HL-60 (cell line): ENCODE measurements at regions not wholly inside any gene's neighbourhood (a gene's known extent, or its start where the extent isn't known, plus 50 kb on each side); places are given as distances from the start of the nearest gene placed in this dataset.

Source experiments
- CTCF ChIP-seq: IDR thresholded peaks from one replicate; pipeline ENCODE4 v1.5.1; 2011; ENCODE audit warnings: low read length, control low read depth, inconsistent platforms; ENCODE audit not compliant: insufficient read depth
- GABPA ChIP-seq: IDR thresholded peaks from 2 replicates; pipeline ENCODE4 v1.6.1; 2012; ENCODE audit warnings: low read depth
- REST ChIP-seq: IDR thresholded peaks from 2 replicates; pipeline ENCODE4 v1.6.1; 2012; ENCODE audit warnings: low read depth; ENCODE audit not compliant: insufficient replicate concordance
- SPI1 ChIP-seq: IDR thresholded peaks from 2 replicates; pipeline ENCODE4 v1.6.1; 2012; ENCODE audit warnings: low read depth, mild to moderate bottlenecking, borderline replicate concordance

GRCh38 chr5:41574391-41574790, 64.0 kb upstream of the PLCXD3 start:
- TF ChIP-seq CTCF (no peak), REST (no peak), SPI1 (no peak), GABPA (no peak)
